GM19438 (cell line): ENCODE measurements at regions not wholly inside any gene's neighbourhood (a gene's known extent, or its start where the extent isn't known, plus 50 kb on each side); places are given as distances from the start of the nearest gene placed in this dataset.

ENCODE experiments used
- ATAC-seq: cut with Tn5 transposase; IDR thresholded peaks from one replicate; pipeline ENCODE4 v1.9.1; 2021; ENCODE audit warnings: low read depth; ENCODE audit not compliant: unreplicated experiment

DNA sequence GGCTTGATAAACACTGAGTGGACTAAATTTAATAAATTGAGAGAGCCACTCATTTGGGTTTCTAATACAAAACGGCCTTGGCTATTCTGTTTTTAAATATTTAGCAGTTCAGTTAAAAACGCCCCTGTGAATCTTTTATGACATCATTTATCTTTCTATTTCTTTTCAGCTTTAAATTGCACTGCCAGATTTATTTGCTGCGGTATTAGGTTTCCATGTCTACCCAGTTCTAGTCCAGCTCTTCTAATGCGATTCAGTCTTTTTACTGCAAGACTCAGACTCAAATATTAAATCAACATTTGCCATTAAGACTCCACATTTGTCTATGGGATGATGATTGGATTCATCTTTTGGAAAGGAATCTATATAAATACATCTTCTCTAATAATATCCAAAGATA is 2174.3 kb upstream of the PIK3C3 start:
- ATAC-seq, result no peak

GRCh38 chr18:39779926-39780325 is 2175.1 kb upstream of the PIK3C3 start:
- no peak for ATAC-seq

GRCh38 chr18:39776766-39777165 is 2178.3 kb upstream of the PIK3C3 start:
- no peak for ATAC-seq

DNA sequence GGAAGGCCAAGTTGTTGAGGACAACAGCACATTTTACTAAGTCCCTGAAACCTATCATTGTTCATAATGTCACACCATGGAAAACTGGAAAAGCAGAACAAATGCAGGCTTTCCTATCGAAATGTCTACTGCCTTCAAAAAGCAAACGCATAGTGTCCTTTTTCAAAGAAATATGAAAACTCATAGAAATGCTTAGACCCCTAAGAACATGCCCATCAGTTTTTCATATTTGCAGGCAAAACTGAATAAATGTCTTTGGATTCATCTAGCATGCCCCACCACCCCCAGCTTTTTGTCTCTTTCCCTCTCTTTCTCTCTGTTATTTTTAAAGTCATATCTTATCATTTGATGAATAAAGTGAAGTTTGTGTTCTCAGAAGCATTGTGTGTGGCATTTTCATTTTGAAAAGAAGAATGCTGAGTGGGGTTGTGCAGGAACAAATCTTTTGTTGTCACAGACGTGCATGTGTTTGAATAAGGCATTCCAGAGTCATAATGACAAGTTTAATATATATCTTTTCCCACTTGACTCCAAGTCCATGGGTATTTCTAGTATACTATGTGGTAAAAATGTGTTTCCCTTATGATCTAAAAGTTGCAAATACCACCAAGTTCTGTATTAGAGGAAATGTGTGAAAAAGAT is 2180.0 kb upstream of the PIK3C3 start:
- ATAC-seq, result no peak

DNA sequence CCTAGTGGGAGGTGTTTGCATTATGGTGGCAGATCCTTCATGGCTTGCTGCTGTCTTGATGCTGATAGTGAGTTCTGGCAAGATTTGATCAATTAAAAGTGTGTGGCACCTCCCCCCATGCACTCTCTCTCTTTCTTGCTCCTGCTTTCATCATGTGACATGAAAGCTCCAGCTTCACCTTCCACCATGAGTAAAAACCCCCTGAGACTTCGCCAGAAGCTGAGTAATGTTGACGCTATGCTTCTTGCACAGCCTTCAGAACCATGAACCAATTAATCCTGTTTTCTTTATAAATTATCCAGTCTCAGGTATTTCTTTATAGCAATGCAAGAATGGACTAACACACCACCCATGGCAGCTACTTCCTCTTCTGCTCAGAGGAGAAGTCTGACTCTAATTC is 2181.4 kb upstream of the PIK3C3 start:
- ATAC-seq, result no peak

DNA sequence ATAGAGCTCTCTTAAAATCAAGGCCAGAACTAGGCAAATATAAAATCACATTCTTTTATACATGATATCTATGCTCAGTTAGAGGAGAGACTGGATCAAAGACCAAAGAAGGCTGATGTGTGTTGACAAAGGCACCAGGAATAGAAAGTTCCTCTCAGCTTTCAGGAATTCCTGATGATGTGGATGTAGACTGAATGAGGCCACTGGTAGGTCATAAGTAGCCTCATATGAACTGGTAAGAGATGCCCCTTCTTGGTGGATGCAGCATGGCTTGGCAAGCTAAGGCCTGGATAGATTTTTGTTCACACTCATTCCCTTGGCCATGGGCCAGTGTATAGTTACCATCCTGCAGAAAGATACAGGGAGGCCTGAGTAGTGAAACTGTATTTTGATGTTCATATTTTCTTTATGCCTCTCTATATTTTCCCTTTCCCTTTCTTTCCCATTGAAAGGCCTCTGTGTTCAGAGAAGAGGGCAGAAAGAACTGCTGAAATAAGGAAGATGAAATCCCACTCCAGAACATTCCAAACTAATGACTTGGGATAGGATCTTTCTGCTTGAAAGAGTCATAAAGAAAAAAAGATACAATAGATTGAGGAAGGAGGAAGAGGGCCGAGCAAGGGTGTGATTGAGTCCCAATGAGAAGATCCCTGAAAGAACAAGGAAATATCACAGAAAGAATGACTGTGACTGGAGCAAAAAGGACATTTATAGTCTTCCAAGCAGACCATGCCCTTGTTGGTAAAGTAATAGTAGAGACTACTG is 2182.7 kb upstream of the PIK3C3 start:
- no peak for ATAC-seq

DNA sequence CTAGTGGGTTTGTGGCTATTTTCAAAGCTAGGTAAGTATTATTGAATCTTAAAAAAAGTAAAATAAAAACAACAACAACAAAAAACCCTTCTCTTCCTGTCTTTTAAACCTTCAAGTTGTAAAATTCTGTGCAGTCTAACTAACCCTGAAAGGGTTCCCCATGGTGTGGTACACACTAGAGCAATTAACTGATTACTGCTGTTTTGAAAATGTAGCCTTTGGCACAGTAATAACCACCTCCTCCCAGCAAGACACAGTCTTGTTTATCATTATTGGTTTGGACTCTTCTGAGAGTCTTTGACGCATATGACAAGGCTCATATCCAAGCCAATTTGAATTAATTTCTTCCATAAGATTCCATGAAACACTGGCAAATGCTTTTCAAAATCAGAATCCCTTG is 2184.6 kb upstream of the PIK3C3 start:
- no peak for ATAC-seq

GRCh38 chr18:39764873-39765272 is 2190.2 kb upstream of the PIK3C3 start:
- no peak for ATAC-seq

DNA sequence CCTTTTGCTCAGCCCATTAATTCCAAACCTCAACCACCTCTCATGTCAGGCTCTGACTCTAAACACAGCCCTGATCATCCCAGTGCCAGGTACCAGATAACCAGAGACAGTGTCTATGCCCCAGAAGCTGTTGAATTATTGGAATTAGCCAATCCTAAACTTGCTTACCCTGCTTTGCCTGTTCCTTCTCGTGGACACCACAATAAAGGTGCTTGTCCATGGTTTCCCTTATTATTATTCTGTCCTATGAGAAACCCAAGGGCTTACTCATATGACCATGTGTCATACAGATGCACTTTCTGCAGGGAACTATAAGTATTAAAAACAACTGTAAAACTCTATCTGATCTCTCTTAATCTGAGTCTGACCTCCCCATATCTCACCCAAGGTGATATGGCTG is 2193.8 kb upstream of the PIK3C3 start:
- ATAC-seq, result no peak

DNA sequence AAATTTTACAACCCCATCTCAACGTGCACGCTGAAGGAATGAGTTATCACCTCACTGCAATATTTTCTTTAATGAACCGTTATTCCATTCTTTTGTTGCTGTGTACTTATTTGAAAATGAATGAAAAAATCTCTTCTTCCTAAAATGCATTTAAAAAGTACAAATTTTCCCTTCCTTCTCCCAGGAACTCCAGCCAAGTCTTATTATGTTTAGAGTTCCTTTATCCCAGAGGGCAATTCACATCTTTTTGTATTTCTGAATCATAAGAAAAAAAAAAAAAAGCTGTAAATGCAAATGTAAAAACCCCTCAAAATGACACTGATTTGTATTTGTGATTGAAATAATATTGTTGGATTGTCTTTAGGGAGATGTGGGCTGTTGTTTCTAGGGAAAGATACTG is 2194.3 kb upstream of the CELF4 start:
- ATAC-seq, result no peak

DNA sequence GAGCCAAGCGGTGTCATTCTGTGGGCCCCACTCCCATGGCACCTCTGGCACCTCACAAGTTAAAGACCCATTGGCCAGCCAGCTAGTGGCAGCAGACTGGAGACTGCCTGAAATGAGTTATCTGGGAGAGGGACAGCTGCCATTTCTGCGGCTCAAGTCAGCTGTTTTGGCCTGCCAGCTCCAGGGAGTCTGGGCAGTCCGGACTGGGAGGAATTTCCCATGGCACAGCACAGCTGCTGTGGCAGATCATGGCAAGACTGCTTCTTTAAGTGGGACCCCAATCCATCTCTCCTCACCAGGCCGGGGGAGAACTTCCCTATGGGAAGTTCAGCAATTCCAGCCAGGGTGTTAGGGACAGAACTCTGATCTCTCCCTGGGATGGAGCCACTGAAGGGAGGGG is 2187.6 kb upstream of the CELF4 start:
- ATAC-seq, result no peak

- ATAC-seq, result no peak
These were observed 2186.8 kb upstream of the CELF4 start for GRCh38 chr18:39752351-39752750.

- ATAC-seq, result no peak
These were observed 2186.3 kb upstream of the CELF4 start for GRCh38 chr18:39751921-39752320.

DNA sequence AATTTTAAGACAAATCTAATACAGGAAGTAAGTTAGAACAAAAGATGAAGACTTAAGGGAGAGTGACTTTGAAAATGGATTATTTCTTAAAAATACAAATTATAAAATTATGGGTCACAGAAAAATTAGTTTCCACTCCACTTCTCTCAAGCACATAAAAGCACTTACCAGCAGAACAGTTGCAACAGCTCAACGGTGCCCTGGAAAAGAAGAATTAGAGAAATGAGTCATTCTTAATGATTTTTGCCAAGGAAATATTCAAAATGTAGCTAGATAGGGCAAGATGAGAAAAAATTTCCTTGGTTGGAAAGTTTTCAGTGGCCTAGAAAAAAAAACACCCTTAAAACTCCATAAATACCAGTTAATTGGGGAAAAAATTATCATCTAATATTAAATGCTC is 2185.6 kb upstream of the CELF4 start:
- no peak for ATAC-seq

DNA sequence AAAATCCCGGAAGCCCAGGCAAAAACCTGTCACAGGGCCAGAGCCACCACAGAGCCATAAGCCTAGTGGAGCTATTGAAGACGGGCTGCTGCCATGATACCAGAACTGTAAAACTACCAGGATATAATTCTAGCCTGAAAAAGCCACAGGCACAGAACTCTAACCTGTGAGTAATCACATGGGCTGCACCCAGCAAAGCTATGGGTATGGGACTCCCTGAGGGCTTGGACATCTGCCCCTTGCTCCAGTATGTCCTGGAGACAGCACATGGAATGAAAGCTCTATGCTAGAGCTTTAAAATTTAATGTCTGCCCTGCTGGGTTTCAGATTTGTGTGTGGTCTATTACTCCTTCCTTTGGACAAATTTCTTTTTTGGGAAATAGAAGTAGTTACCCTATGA is 2183.6 kb upstream of the CELF4 start:
- ATAC-seq, result no peak

DNA sequence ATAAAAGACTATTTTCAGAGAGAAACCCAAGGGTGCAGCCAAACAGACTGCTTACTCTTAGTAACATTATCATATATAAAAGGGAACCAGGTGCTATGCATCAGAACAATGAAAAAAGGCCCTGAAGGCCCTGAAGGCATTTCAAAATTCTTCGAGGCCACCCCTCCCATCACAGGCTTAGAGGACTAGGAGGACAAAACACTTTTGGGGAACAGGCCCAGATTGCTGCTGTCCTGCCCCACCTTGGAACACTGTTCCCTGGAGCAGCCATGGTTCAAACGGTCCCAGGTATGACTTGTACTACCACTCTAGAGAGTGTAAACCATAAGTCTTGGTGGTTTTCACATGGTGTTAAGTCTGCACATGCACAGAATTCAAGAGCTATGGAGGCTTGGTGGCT is 2183.1 kb upstream of the CELF4 start:
- ATAC-seq, result no peak

GRCh38 chr18:39746201-39746600 is 2180.6 kb upstream of the CELF4 start:
- no peak for ATAC-seq

- ATAC-seq, result no peak
These were observed 2177.9 kb upstream of the CELF4 start for GRCh38 chr18:39743463-39743862.

DNA sequence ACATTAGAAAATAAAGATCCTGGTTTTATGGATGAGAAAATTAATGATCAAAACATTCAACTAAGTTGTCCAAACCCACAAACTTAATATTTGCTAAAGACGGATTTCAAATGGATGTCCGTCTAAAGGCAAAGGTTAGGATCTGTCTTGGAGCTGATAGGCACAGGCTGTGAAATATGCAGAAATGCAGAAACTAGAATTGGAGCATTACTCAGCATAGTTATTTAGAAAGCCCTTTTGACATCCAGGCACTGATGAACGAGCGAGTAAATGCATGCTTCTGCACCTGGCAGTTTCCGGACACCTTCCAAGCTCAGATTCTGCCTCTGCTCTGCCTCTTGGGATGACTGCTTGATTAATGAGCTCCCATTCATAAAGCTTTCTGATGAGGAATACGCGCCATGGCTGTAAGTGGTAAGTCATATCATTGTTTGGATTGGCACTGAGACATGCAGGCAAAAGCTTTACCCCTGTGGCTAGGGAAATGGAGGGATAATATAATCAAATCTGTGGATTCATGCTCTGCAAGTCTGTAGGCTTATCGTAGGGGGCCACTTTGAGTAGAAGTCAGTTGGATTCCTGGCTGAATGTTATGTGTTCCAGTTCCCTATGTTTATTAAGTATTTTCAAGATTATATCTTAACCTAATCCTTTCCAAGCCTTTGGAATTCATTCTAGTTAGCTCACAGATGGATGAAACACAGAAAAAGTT is 2176.3 kb upstream of the CELF4 start:
- ATAC-seq, result no peak

DNA sequence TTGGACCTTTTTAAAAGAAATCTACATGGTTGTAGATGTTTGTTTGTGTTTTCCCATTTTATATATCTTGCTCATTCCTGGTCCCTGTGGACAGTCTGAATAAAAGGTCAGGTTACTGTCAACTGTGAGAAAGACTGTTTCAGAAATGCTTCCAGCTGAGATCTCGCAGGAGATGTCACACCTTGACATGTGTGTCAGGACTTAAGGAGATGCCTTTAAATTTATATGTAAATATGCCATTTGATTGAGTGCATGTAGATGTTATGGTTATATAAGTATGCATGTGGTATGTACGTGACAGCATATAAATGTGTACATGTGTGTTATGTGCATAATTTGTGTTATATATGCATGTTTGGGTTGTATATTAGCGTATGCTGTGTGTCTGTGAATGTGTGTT is 2172.3 kb upstream of the CELF4 start:
- no peak for ATAC-seq

DNA sequence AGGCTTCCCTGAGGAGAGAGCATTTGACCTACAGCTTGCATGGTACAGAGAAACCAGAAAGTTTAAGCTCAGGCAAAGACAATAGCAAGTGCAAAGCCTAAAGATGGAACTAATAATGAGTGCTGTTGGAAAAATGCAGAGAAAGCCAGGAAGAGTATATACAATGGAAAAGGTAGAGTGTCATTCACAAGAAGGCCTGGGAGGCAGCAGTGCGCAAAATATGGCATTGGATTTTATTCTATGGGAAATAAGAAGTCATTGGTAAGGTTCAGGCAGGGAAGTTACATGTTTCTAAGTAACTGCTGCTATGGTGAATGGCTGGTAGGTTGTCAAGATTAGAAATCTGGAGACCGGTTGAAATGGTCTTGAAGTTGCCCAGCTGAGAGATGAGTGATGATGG is 2167.3 kb upstream of the CELF4 start:
- ATAC-seq, result no peak

DNA sequence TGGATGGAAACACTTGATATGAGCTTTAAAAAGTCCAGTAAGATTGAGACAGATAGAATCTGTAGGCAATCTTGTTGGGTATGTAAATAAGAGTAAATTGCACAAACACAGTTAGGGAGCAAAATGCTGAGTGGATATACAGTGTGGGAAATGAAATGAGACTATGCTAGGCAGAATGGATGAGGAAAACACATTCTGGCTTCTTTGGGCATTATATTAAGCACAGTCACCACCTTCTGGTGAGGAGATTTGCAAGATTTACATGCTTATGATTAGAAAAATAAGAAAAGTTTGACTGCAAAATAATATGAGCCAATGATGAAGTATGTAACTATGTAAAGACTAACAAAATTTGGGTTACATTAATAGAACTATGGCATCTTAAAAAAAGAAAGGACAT is 2165.0 kb upstream of the CELF4 start:
- no peak for ATAC-seq
